ENCODE measurements at regions not wholly inside any gene's neighbourhood (a gene's known extent, or its start where the extent isn't known, plus 50 kb on each side); places are given as distances from the start of the nearest gene placed in this dataset.

- no peak for TF ChIP-seq CTCF (IDR thresholded peaks at IDR 0.05; ENCODE audit: low read depth, low read length)
- no peak for TF ChIP-seq EZH2phosphoT487 (IDR thresholded peaks at IDR 0.05; ENCODE audit: low read depth)
Observed at GRCh38 chr4:131989576-131989975, 1159.5 kb upstream of the PCDH10 start.

Data from OCI-LY3 (cell line).